Kidney tubule cell (primary cell): ENCODE measurements at regions not wholly inside any gene's neighbourhood (a gene's known extent, or its start where the extent isn't known, plus 50 kb on each side); places are given as distances from the start of the nearest gene placed in this dataset.
A peak's percentile ranks its signal among the peaks of the same experiment; 100 is the strongest.

Experiments
- DNase-seq: peaks from one replicate; pipeline ENCODE4 v3.0.0-alpha.2; 2018; ENCODE audit warnings: low spot score

DNA sequence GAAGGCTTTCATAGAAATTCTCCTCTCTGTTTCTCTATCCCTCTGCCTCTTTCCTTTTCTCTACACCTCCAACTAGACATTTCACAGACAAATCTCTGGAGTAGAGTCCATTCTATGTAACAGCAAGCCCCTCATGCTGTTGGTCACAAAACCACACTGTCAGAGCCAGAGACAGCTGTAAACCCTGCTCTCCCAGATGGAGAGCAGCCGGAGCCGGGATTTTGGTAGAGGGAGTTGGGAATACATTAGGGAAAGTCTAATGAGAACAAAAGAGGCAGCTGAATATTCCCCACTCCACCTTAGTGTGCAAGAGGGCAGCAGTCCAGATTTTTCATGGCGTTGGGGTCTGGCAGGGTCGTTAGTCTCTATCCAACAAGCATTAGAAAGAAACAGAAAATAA lies 68.3 kb upstream of the EDN1 start:
- no peak for DNase-seq

- DNase-seq: no peak
Measured at GRCh38 chr6:12222405-12223366, 67.5 kb upstream of the EDN1 start.

DNA sequence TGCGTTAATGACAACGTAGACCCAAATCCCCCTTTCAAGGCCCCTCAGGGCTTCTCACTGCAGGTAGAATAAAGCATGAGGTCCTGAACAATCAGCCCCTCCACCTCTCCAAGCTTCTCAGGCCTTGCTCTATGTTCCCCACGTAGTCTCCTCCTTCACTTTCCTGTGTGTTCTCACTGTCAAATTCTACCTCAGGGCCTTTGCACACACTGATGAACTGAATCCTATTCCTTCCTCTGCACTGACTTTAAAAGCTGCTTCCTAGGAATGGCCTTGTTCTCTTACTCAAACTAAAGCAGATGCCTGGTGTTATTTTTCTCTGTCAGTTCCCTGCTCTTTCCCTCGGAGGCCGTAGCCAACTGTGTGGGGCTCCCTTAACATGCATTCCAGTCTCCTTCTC lies 66.8 kb upstream of the EDN1 start:
- DNase-seq: no peak

GRCh38 chr6:12224251-12224650 lies 65.9 kb upstream of the EDN1 start:
- no peak for DNase-seq

- no peak for DNase-seq
Measured at GRCh38 chr6:12228447-12229146, 61.6 kb upstream of the EDN1 start.

DNA sequence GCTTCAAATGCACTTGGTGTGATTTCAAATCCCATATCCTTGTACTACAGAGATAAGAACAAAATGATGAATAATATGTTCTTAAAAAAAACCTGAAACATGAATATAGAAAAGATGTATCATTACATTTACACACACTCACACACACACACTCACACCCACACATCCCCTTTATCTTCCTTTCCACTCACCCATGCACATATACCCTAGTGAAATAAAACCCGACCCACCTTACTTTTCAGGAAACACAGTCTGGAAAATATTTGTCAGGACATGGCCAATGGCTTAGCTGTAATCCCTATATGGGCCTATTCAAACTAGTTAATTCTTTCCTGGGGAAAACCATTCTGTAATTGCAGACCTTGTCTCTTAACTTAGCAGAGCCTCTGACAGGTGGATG lies 60.8 kb upstream of the EDN1 start:
- no peak for DNase-seq

DNA sequence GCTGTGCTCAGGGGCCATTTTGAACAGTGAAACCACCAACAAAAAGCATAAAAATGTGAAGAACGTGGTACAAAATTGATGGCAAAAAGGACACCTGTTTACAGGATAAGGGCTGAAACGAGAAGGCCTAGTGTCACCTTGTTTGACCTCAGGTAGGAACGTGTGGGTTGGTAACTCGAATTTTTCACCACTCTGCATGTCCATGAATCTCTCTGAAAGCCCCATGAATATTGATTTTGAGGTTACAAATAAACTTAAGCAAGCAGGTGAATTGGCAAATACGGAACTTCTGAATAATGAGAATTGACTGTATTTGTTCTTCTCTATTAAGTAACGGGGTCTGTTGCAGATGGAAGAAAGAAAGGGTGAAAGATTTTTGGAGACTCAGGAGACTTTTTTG lies 59.6 kb upstream of the EDN1 start:
- DNase-seq: no peak

DNA sequence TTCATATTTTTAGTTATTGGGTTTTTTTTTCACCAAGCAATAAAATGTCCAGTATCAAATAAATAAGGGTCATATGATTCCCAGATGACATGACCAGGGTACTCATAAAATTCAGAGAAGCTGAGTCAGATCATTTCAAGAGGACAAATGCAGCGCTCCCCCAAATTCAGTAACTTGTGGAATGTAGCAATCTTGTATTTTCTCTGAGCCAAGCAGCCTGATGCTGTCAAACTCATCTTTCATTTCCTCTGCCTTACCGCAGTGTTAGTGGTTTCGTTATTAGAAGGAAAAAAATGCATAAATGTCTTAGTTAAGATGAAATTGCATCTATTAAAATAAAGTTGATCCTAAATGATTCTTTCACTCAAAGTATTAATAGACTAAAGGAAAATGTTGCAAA lies 57.8 kb upstream of the EDN1 start:
- DNase-seq: peak; percentile 17

- no peak for DNase-seq
Measured at GRCh38 chr6:12232821-12233220, 57.3 kb upstream of the EDN1 start.

DNA sequence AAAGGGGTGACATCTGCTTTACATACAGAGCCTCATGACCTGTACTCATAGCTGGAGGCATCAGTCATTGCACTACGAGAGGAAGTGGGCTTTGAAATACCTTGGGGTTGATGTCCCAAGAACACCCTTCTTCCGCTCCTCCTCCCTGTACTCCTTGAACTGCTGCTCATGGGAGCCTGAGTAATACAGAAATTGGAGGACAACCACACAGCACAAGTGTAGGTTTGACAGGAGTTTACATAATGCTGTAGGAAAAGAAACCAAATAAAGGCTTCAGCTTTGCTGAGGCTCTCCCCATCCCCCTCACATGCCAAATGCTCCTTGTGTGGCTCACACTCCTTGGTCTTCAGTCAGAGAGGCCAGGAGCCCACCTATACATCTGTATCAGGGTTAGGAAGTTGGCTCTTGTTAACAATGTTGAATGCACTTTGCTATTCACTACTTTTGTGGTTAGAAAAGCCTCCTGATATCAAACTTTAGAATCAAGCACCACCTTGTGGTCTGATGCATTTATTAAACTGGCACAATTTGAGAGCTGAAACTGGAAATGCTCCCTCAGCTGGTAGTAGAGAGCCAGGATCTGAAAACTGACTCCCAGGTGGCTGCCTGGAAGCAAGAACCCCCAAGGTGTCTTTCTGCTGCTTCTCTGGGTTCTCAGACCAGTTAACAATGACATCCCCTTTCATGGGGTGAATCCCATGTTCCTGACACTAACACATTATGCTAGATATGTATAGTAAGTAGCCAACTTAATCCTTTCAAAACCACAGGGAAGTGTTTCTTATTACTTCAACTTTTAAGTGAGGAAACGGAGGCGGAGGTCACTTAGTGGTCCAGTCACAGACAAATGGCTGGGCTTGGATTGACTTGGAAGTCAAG lies 56.2 kb upstream of the EDN1 start:
- peak; percentile 95 for DNase-seq

DNA sequence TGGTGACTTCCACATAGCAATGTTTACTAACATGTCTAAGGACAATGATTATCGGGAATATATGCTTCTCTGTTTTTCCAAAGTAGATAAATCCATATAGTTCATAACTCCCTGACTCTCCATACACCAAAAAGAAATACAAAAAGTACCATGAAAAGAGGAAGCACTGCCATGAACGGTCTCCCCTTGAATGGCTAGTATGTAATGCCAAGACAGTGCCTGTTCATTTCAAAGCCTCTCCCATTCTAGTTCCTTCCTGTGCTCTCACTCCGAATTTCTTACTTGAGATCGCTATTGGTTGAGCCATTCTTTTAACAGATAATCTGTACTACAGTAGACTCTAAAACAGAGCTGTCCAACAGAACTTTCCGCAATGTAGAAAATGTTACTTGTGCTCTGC lies 54.8 kb upstream of the EDN1 start:
- no peak for DNase-seq

DNA sequence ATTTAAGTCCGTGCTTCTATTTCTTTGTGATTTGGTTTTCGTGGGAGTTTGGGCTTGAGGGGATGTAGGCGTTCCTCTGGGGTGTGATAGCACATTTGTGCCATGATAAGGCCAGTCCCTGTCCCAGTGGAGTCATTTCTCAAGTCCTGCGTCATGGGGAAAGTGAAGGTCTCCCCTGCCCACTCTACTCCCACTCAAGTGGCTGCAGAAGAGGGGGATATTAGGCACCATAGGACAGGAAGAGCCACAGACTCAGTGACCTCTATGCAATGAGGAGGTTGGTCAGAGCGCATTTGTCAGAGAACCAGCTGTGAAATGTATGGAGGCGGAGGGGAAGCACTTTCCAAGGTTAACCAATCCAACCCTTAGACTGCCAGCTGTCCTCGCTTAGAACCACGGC lies 51.9 kb upstream of the EDN1 start:
- no peak for DNase-seq
